WTC11 (cell line): ENCODE measurements at regions not wholly inside any gene's neighbourhood (a gene's known extent, or its start where the extent isn't known, plus 50 kb on each side); places are given as distances from the start of the nearest gene placed in this dataset.
"Not testable (repeated sequence)": the region's sequence is repeated elsewhere in the genome, so short reads cannot be mapped to it uniquely, and the experiment has no call there.

Experiments used
- ATAC-seq: fragments of 200-7000 bp; cut with Tn5 transposase; 2 replicates; pipeline ENCODE4 v1.10.0; 2021; ENCODE audit warnings: mild to moderate bottlenecking, moderate library complexity
- CTCF ChIA-PET: fragments of 300-600 bp; sonication (Branson Sonifier 250); formaldehyde crosslinking; loops from one replicate; lab custom pipeline; 2021; ENCODE audit warnings: antibody characterized with exemption; lab: Charles Lee
- POLR2A ChIA-PET: fragments of 350-600 bp; sonication (Branson Sonifier 250); formaldehyde crosslinking; loops from one replicate; lab custom pipeline; 2021; ENCODE audit warnings: antibody characterized with exemption; lab: Charles Lee
- DNase-seq: peaks from one replicate; pipeline ENCODE4 v3.0.0; 2021; ENCODE audit warnings: low spot score
- H3K27ac Mint-ChIP-seq: 2 replicates; pipeline ENCODE4 v1.8.0; 2021; ENCODE audit warnings: mixed read lengths
- H3K27me3 Mint-ChIP-seq: 2 replicates; pipeline ENCODE4 v1.8.0; 2021; ENCODE audit warnings: low read depth, mild to moderate bottlenecking, moderate library complexity, mixed read lengths
- H3K36me3 Mint-ChIP-seq: 2 replicates; pipeline ENCODE4 v1.8.0; 2021; ENCODE audit warnings: mixed read lengths
- H3K4me1 Mint-ChIP-seq: 2 replicates; pipeline ENCODE4 v1.8.0; 2022; ENCODE audit warnings: mixed read lengths
- H3K4me3 Mint-ChIP-seq: 2 replicates; pipeline ENCODE4 v1.8.0; 2021; ENCODE audit warnings: mild to moderate bottlenecking, moderate library complexity, mixed read lengths
- H3K9me3 Mint-ChIP-seq: 2 replicates; pipeline ENCODE4 v1.8.0; 2021; ENCODE audit warnings: mixed read lengths
- ATF1 ChIP-seq: sonication (generic); formaldehyde crosslinking; IDR thresholded peaks from 2 replicates; pipeline ENCODE4 v1.8.1; 2023; ENCODE audit warnings: mild to moderate bottlenecking, moderate library complexity, missing genetic modification reagents
- CBFB ChIP-seq: sonication (generic); formaldehyde crosslinking; IDR thresholded peaks from 2 replicates; pipeline ENCODE4 v1.8.1; 2022; ENCODE audit warnings: mild to moderate bottlenecking, low read depth, missing genetic modification reagents
- CREB1 ChIP-seq: sonication (generic); formaldehyde crosslinking; IDR thresholded peaks from 2 replicates; pipeline ENCODE4 v1.8.0; 2023; ENCODE audit warnings: mild to moderate bottlenecking, missing genetic modification reagents
- E2F1 ChIP-seq: sonication (generic); formaldehyde crosslinking; IDR thresholded peaks from 2 replicates; pipeline ENCODE4 v1.8.0; 2022; ENCODE audit warnings: mild to moderate bottlenecking, missing genetic modification reagents
- GRHL2 ChIP-seq: fragments of 250-450 bp; sonication (Bioruptor Pico); IDR thresholded peaks from 2 replicates; pipeline ENCODE4 v1.8.0; 2022; ENCODE audit warnings: mild to moderate bottlenecking, moderate library complexity; ENCODE audit not compliant: insufficient replicate concordance, severe bottlenecking
- JAZF1 ChIP-seq: fragments of 250-450 bp; sonication (Bioruptor Pico); IDR thresholded peaks from 2 replicates; pipeline ENCODE4 v1.9.0; 2021; ENCODE audit warnings: moderate library complexity, mild to moderate bottlenecking, inconsistent platforms
- JUN ChIP-seq: sonication (generic); formaldehyde crosslinking; IDR thresholded peaks from 2 replicates; pipeline ENCODE4 v1.8.0; 2023; ENCODE audit warnings: mild to moderate bottlenecking, missing genetic modification reagents
- RORB ChIP-seq: fragments of 250-450 bp; sonication (Bioruptor Pico); IDR thresholded peaks from 2 replicates; pipeline ENCODE4 v1.9.0; 2021; ENCODE audit warnings: mild to moderate bottlenecking
- TEAD1 ChIP-seq: sonication (generic); formaldehyde crosslinking; IDR thresholded peaks from 2 replicates; pipeline ENCODE4 v1.8.0; 2022; ENCODE audit warnings: mild to moderate bottlenecking, missing genetic modification reagents
- ZBTB21 ChIP-seq: sonication (generic); formaldehyde crosslinking; IDR thresholded peaks from 2 replicates; pipeline ENCODE4 v1.8.1; 2023; ENCODE audit warnings: mild to moderate bottlenecking, missing genetic modification reagents, borderline replicate concordance
- ZNF219 ChIP-seq: sonication (generic); formaldehyde crosslinking; IDR thresholded peaks from 2 replicates; pipeline ENCODE4 v1.8.0; 2023; ENCODE audit warnings: missing genetic modification reagents, mild to moderate bottlenecking, borderline replicate concordance
- TF ChIP-seq, protein P1 (sequence below): sonication (generic); formaldehyde crosslinking; conservative IDR thresholded peaks from 2 replicates; pipeline ENCODE4 v1.8.1; 2022; ENCODE audit warnings: mild to moderate bottlenecking, missing genetic modification reagents
- TF ChIP-seq, protein P2 (sequence below): sonication (generic); formaldehyde crosslinking; IDR thresholded peaks from 2 replicates; pipeline ENCODE4 v1.8.1; 2023; ENCODE audit warnings: mild to moderate bottlenecking, missing genetic modification reagents
- TF ChIP-seq, protein P3 (sequence below): sonication (generic); formaldehyde crosslinking; IDR thresholded peaks from 2 replicates; pipeline ENCODE4 v1.8.1; 2022; ENCODE audit warnings: low read depth, missing genetic modification reagents, borderline replicate concordance

GRCh38 chr10:65042496-65042895 is 1521.3 kb downstream of the REEP3 start:
- H3K27ac Mint-ChIP-seq = no peak overlapping the region
- POLR2A ChIA-PET = no interaction called here
- CTCF ChIA-PET = no interaction called here
- H3K36me3 Mint-ChIP-seq = peaks cover 5% of the 10 kb centered on the region
- DNase-seq (no peak), ATAC-seq (no peak)
- no peaks in the 10 kb centered on the region for H3K27me3 Mint-ChIP-seq
- H3K9me3 Mint-ChIP-seq = peaks cover 32% of the 10 kb centered on the region
- TF ChIP-seq TEAD1 (CRISPR knock-in tag) (no peak), ATF1 (no peak), ZBTB21 (no peak)
- TF ChIP-seq, all 79 proteins: peak for 0
- Mint-ChIP-seq H3K4me3 (no peak overlapping the region), H3K4me1 (no peaks in the 10 kb centered on the region)

DNA sequence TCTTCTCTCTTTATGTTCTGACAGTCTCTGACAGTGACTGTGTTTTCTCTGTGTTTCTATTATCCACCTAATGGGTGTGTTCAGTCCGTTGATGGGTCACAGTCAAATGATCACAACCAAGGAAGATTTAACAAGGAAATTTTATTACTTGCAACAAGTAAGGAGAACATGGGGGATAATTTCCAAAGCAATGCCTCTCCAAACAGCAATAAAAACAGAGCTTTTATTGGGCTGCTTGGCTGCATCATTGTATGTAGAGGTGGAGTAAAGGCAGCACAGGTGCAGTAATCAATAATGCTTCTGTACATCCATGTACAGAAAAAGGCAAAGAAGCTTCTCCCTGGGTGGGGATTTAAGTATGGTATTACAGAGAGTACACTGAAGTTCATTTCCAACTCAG is 1525.6 kb downstream of the REEP3 start:
- Mint-ChIP-seq H3K4me1 (no peaks in the 10 kb centered on the region), H3K27ac (no peak overlapping the region), H3K27me3 (no peaks in the 10 kb centered on the region)

DNA sequence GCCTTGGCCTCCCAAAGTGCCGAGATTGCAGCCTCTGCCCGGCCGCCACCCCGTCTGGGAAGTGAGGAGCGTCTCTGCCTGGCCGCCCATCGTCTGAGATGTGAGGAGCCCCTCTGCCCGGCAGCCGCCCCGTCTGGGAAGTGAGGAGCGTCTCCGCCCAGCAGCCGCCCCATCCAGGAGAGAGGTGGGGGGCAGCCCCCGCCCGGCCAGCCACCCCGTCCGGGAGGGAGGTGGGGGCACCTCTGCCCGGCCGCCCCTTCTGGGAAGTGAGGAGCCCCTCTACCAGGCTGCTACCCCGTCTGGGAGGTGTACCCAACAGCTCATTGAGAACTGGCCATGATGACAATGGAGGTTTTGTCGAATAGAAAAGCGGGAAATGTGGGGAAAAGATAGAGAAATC is 1530.9 kb downstream of the REEP3 start:
- H3K27ac Mint-ChIP-seq, POLR2A ChIA-PET, H3K4me3 Mint-ChIP-seq: not testable (repeated sequence)

More for the DNA sequence above, 1525.6 kb downstream of the REEP3 start:
- POLR2A ChIA-PET = no interaction called here
- no peak for TF ChIP-seq JUN (CRISPR knock-in tag)
- ATAC-seq (no peak), DNase-seq (no peak)
- Mint-ChIP-seq H3K9me3 (peaks cover 35% of the 10 kb centered on the region), H3K4me3 (no peak overlapping the region), H3K36me3 (peaks cover 11% of the 10 kb centered on the region)
- CTCF ChIA-PET = no interaction called here

GRCh38 chr10:65053397-65053796 is 1532.2 kb downstream of the REEP3 start:
- DNase-seq, H3K4me1 Mint-ChIP-seq, H3K4me3 Mint-ChIP-seq, POLR2A ChIA-PET, H3K27me3 Mint-ChIP-seq, CTCF ChIA-PET, H3K27ac Mint-ChIP-seq, ATAC-seq: not testable (repeated sequence)
- peaks cover 15% of the 10 kb centered on the region for H3K36me3 Mint-ChIP-seq
- peaks cover 19% of the 10 kb centered on the region for H3K9me3 Mint-ChIP-seq

More for the DNA sequence above, 1530.9 kb downstream of the REEP3 start:
- DNase-seq, ATAC-seq, H3K27me3 Mint-ChIP-seq, CTCF ChIA-PET, H3K4me1 Mint-ChIP-seq: not testable (repeated sequence)
- peaks cover 19% of the 10 kb centered on the region for H3K9me3 Mint-ChIP-seq
- peaks cover 15% of the 10 kb centered on the region for H3K36me3 Mint-ChIP-seq

GRCh38 chr10:65053831-65054351 is 1532.7 kb downstream of the REEP3 start:
- Mint-ChIP-seq H3K36me3 (peaks cover 15% of the 10 kb centered on the region), H3K9me3 (peaks cover 16% of the 10 kb centered on the region)
- POLR2A ChIA-PET, DNase-seq, H3K4me1 Mint-ChIP-seq, H3K4me3 Mint-ChIP-seq, CTCF ChIA-PET, H3K27ac Mint-ChIP-seq, ATAC-seq, H3K27me3 Mint-ChIP-seq: not testable (repeated sequence)

DNA sequence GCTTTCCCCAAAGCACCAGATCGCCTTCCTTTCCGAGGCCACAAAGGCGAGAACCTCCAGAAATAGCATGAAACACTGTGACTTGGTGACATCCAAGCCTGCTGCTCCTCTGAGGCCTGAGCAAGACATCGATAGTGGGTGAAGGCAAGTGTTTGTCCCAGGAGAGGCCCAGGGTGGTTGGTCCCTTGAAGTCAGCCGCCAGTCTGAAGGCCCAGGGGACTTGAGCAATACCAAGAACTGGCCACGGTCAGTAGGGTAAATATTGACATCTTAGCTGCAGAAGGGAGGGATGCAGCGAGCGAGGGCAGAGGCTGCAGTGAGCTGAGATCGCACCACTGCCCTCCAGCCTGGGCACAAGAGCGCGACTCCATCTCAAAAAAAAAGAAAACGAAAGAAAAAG is 1533.5 kb downstream of the REEP3 start:
- H3K27me3 Mint-ChIP-seq, H3K4me1 Mint-ChIP-seq, H3K27ac Mint-ChIP-seq, CTCF ChIA-PET, DNase-seq, H3K4me3 Mint-ChIP-seq, ATAC-seq, POLR2A ChIA-PET: not testable (repeated sequence)
- H3K9me3 Mint-ChIP-seq = peaks cover 20% of the 10 kb centered on the region
- H3K36me3 Mint-ChIP-seq = peaks cover 15% of the 10 kb centered on the region

GRCh38 chr10:65065278-65065677 is 1544.1 kb downstream of the REEP3 start:
- H3K9me3 Mint-ChIP-seq = peaks cover 8% of the 10 kb centered on the region
- CTCF ChIA-PET = no interaction called here

More at GRCh38 chr10:65065278-65065677, 1544.1 kb downstream of the REEP3 start:
- TF ChIP-seq RORB (no peak), E2F1 (CRISPR knock-in tag) (no peak), CREB1 (CRISPR knock-in tag) (no peak), ZNF219 (CRISPR knock-in tag) (no peak), CBFB (CRISPR knock-in tag) (no peak), JAZF1 (no peak), GRHL2 (CRISPR knock-in tag) (no peak)
- TF ChIP-seq, protein P1, sequence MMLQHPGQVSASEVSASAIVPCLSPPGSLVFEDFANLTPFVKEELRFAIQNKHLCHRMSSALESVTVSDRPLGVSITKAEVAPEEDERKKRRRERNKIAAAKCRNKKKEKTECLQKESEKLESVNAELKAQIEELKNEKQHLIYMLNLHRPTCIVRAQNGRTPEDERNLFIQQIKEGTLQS (CRISPR knock-in tag) = no peak
- TF ChIP-seq, protein P2, sequence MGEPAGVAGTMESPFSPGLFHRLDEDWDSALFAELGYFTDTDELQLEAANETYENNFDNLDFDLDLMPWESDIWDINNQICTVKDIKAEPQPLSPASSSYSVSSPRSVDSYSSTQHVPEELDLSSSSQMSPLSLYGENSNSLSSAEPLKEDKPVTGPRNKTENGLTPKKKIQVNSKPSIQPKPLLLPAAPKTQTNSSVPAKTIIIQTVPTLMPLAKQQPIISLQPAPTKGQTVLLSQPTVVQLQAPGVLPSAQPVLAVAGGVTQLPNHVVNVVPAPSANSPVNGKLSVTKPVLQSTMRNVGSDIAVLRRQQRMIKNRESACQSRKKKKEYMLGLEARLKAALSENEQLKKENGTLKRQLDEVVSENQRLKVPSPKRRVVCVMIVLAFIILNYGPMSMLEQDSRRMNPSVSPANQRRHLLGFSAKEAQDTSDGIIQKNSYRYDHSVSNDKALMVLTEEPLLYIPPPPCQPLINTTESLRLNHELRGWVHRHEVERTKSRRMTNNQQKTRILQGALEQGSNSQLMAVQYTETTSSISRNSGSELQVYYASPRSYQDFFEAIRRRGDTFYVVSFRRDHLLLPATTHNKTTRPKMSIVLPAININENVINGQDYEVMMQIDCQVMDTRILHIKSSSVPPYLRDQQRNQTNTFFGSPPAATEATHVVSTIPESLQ (CRISPR knock-in tag) = no peak
- TF ChIP-seq, protein P3, sequence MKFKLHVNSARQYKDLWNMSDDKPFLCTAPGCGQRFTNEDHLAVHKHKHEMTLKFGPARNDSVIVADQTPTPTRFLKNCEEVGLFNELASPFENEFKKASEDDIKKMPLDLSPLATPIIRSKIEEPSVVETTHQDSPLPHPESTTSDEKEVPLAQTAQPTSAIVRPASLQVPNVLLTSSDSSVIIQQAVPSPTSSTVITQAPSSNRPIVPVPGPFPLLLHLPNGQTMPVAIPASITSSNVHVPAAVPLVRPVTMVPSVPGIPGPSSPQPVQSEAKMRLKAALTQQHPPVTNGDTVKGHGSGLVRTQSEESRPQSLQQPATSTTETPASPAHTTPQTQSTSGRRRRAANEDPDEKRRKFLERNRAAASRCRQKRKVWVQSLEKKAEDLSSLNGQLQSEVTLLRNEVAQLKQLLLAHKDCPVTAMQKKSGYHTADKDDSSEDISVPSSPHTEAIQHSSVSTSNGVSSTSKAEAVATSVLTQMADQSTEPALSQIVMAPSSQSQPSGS (CRISPR knock-in tag) = no peak
- Mint-ChIP-seq H3K27me3 (no peaks in the 10 kb centered on the region), H3K36me3 (no peaks in the 10 kb centered on the region), H3K4me1 (no peaks in the 10 kb centered on the region), H3K27ac (no peak overlapping the region), H3K4me3 (no peak overlapping the region)
- DNase-seq = no peak
- POLR2A ChIA-PET = no interaction called here
- no peak for ATAC-seq
